Kidney capillary endothelial cell (primary cell): ENCODE measurements at regions not wholly inside any gene's neighbourhood (a gene's known extent, or its start where the extent isn't known, plus 50 kb on each side); places are given as distances from the start of the nearest gene placed in this dataset.

Source experiments
- DNase-seq: peaks from one replicate; pipeline ENCODE4 v3.0.0-alpha.2; 2018; ENCODE audit warnings: low spot score

GRCh38 chr13:84315527-84315926 lies 433.3 kb upstream of the SLITRK1 start:
- DNase-seq = no peak

- no peak for DNase-seq
These were observed 420.8 kb upstream of the SLITRK1 start for GRCh38 chr13:84303035-84303434.

GRCh38 chr13:84297251-84297650 lies 415.0 kb upstream of the SLITRK1 start:
- no peak for DNase-seq

- no peak for DNase-seq
These were observed 414.1 kb upstream of the SLITRK1 start for GRCh38 chr13:84296401-84296800.

DNA sequence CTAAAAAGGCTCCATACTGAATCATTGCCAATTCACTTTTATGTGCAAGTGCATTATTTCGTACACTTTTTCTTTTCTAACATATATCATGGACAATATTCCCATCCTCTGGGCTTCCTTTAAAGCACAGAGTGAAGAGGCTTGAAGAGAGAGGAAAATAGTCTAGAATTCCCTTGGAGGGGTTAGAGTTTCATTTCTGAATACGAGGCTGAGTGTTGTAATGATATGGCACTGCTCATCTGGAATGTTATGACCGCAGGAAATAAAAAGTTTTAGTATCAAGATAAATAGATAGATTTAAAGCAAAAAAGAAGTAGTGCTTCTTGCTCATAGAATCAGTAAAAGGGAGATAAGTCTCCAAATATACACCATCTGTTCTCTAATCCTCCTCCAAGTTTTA lies 412.3 kb upstream of the SLITRK1 start:
- no peak for DNase-seq

DNA sequence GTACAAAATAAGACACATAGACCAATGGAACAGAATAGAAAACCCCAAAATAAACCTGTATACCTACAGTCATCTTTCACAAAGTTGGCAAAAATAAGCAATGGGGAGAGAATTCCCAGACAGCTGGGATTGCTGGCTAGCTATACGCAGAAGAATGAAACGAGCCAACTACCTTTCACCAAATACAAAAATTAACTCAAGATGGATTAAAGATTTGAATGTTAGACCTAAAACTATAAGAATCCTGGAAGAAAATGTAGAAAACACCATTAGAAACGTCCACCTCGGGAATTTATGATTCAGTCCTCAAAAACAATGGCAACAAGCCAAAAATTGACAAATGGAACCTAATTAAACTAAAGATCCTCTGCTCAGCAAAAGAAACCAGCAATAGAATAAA lies 408.1 kb upstream of the SLITRK1 start:
- DNase-seq = no peak

- no peak for DNase-seq
These were observed 396.9 kb upstream of the SLITRK1 start for GRCh38 chr13:84279166-84279565.

DNA sequence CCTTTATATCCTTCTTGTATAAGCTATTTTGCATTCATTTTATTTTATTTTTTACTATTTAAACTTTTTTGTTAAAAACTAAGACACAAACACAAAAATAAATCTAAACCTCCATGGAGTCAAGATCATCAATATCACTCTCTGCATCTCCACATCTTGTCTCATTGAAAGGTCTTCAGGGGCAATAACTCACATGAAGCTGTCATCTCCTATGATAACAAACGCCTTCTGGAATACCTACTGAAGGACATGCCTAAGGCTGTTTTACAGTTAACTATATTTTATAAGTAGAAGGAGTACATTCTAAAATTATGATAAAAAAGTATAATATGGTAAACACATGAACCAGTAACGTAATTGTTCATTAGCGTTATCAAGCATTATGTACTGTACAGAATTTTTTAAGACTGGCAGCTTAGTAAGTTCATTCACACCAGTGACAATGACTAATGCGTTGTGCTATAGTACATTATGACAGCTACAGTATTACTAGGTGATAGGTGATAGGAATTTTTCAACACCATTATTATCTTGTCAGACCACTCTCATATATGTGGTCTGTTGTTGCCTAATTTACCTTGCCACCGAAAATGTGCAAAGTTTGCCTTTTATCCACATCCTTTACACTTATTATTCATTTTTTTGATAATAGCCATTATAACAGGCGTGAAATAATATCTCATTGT lies 390.7 kb upstream of the SLITRK1 start:
- no peak for DNase-seq

- DNase-seq = no peak
These were observed 383.0 kb upstream of the SLITRK1 start for GRCh38 chr13:84265257-84265764.

DNA sequence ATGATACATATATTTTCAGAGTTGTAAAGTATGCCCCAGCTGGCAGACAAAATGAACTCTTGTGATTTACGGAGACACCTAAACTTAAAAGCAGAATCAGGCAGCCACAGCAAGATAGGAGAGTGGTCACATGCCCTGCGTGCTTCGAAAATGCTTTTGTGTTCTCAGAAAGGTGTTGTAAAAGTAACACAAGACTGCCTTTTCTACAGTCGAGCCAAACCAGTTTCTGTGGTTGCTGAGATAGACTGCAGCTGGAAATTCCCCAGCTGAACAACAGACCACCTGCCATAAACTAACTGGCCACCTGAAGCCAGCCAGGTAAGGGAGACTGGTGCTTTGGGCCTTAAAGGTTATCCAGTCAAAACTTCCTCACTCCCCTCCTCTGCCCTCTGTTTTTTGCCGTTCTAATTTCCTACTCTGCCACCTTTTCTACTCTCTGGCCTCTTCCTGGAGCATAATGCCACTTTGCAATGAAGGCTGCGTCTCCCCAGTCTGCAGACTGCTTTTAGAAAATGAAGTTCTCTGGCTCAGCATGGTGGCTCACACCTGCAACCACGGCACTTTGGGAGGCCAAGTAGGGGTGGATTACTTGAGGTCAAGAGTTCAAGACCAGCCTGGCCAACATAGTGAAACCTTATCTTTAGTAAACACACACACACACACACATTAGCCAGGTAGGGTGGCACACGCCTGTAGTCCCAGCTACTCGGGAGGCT lies 381.2 kb upstream of the SLITRK1 start:
- no peak for DNase-seq

GRCh38 chr13:84255226-84255797 lies 373.0 kb upstream of the SLITRK1 start:
- no peak for DNase-seq

DNA sequence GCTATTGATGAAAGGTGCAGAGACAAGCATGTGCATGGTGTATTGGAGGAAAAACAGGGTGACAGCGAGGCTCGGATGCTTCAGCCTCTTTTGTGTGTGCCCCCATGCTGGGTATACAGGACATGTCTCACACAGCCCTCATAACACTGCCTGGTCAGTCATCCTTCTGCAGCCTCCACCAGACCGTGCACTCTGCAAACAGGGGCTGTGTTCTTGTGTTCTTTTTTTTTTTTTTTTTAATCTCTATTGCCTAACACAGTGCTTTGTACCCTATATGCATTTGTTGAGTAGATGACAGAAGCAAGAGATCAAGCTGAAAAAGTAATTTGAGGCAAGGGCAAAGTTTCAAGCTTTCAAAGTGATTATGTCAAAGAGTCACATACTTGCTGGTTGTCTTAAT lies 367.2 kb upstream of the SLITRK1 start:
- DNase-seq = no peak

DNA sequence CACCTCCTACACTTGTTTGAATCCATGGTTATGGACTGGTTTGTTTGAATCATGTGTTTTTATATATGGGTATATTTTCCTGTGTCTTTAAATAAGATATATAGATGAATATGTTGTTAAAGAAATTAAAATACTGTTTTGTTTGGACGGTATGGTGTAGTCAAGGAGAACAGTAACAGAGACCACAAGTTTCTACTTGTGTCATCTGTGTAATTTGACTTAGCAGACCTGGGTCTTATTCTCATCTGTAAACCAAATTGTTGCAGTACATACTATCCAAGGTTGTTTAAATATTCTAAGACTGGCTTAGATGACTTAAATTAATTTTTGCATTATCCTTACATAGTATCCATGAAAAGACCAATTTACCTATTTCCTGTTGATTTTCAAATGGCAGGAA lies 361.1 kb upstream of the SLITRK1 start:
- DNase-seq = no peak

- DNase-seq = no peak
These were observed 356.8 kb upstream of the SLITRK1 start for GRCh38 chr13:84239032-84239431.

- DNase-seq = no peak
These were observed 356.1 kb upstream of the SLITRK1 start for GRCh38 chr13:84238381-84238780.

DNA sequence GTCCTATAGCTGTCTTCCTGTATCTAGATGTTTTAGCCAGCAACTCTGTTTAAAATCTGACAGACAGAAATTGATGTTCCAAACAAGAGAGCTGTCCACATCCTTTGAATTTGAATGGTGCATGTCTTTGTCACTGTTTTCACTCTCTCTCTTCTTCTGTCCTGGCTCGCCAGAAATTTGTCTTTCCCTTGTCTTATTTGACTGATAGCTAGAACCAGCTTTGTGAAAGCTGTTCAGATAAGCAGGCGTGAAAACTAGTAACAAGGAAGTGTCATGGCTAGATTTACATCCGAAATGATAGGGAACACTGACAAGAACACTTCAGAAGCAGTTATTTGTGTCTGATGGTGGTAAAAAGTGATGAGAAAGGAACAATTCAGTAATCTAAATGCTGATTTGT lies 354.9 kb upstream of the SLITRK1 start:
- DNase-seq = no peak

GRCh38 chr13:84234416-84234815 lies 352.1 kb upstream of the SLITRK1 start:
- no peak for DNase-seq

DNA sequence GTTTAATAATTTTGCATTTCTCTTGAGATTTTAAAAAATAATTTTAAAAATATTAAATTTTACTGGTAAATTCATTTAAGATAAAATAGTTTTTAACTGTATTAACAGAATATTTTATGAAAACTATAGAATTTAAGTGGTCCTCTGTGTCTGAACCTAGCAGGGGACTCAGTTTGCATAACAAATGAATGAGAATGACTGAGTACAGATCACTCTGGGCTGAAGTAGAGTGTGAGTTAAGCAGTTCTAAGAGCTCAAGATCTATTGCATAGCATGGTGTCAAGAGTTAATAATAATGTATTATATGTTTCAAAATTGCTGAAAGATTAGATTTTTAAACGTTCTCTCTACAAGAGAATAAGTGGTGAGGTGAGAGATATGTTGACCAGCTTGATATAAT lies 348.3 kb upstream of the SLITRK1 start:
- no peak for DNase-seq

DNA sequence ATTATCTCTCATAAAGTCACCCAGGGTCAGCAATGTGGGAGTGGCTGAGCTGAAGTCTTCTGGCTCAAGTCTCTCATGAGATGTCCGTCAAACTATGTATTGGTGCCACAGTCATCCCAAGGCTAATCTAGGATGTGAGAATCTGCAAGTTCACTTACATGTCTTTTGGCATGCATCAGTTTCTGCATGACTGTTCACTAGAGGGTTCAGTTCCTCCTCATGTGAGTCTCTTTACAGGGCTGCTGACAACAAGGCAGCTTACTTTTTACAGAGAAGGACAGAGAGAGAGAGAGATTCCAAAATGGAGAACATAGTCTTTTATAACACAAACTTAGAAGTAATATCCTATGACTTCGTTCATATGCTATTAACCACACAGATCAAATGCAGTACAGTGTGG lies 328.8 kb upstream of the SLITRK1 start:
- DNase-seq = no peak

- no peak for DNase-seq
These were observed 326.1 kb upstream of the SLITRK1 start for GRCh38 chr13:84208246-84208910.

GRCh38 chr13:84207509-84207908 lies 325.2 kb upstream of the SLITRK1 start:
- DNase-seq = no peak

- DNase-seq = no peak
These were observed 318.7 kb upstream of the SLITRK1 start for GRCh38 chr13:84200971-84201370.

GRCh38 chr13:84192125-84192524 lies 309.9 kb upstream of the SLITRK1 start:
- DNase-seq = no peak
